ENCODE measurements at regions not wholly inside any gene's neighbourhood (a gene's known extent, or its start where the extent isn't known, plus 50 kb on each side); places are given as distances from the start of the nearest gene placed in this dataset.

- TF ChIP-seq CTCF (IDR thresholded peaks at IDR 0.05) = no peak
These were observed 503.5 kb downstream of the EDEM1 start for GRCh38 chr3:5690904-5691532.

GRCh38 chr3:5692446-5692845, 504.9 kb downstream of the EDEM1 start:
- no peak overlapping the region for H3K4me3 Mint-ChIP-seq
- DNase-seq (no peak), ATAC-seq (no peak)
- Histone ChIP-seq H3K4me1 (ENCODE audit: control insufficient read depth, insufficient read depth, low read length) (no peaks in the 10 kb centered on the region), H3K27ac (ENCODE audit: low read length) (no peak overlapping the region), H3K27me3 (ENCODE audit: control insufficient read depth, insufficient read depth, low read length) (no peaks in the 10 kb centered on the region), H3K4me3 (ENCODE audit: low read length) (no peak overlapping the region), H3K9me3 (ENCODE audit: control insufficient read depth, insufficient read depth, low read length) (no peaks in the 10 kb centered on the region), H3K36me3 (ENCODE audit: control insufficient read depth, insufficient read depth, low read length) (no peaks in the 10 kb centered on the region)
- intact Hi-C loops (cut with micrococcal nuclease) = no loop called here
- TF ChIP-seq CTCF (IDR thresholded peaks at IDR 0.05) = no peak
- 91% methylated on average over 7 of the region's 7 CpGs for WGBS (ENCODE audit: insufficient coverage)
- peaks cover 15 to 16% of the 10 kb centered on the region in 2 donors for H3K9me3 Mint-ChIP-seq
- H3K27ac Mint-ChIP-seq = no peak overlapping the region
- no peaks in the 10 kb centered on the region for H3K4me1 Mint-ChIP-seq
- no peaks in the 10 kb centered on the region for H3K36me3 Mint-ChIP-seq
- no peaks in the 10 kb centered on the region for H3K27me3 Mint-ChIP-seq (ENCODE audit: low read depth in 2 of 2)

More at GRCh38 chr3:5690904-5691532, 503.5 kb downstream of the EDEM1 start:
- no peak overlapping the region for H3K4me3 ChIP-seq (ENCODE audit: low read length)
- H3K9me3 ChIP-seq (ENCODE audit: control insufficient read depth, insufficient read depth, low read length) = no peaks in the 10 kb centered on the region
- no peaks in the 10 kb centered on the region for H3K27me3 Mint-ChIP-seq (ENCODE audit: low read depth in 2 of 2)
- 85% methylated on average over 3 of the region's 3 CpGs for WGBS (ENCODE audit: insufficient coverage)
- no peak overlapping the region for H3K27ac ChIP-seq (ENCODE audit: low read length)
- H3K27ac Mint-ChIP-seq = no peak overlapping the region
- H3K4me1 ChIP-seq (ENCODE audit: control insufficient read depth, insufficient read depth, low read length) = no peaks in the 10 kb centered on the region
- H3K4me1 Mint-ChIP-seq = no peaks in the 10 kb centered on the region
- no peaks in the 10 kb centered on the region for H3K36me3 ChIP-seq (ENCODE audit: control insufficient read depth, insufficient read depth, low read length)
- no peak overlapping the region for H3K4me3 Mint-ChIP-seq
- peaks cover 16 to 18% of the 10 kb centered on the region in 2 donors for H3K9me3 Mint-ChIP-seq
- DNase-seq (no peak), ATAC-seq (no peak)
- no peaks in the 10 kb centered on the region for H3K36me3 Mint-ChIP-seq
- no peaks in the 10 kb centered on the region for H3K27me3 ChIP-seq (ENCODE audit: control insufficient read depth, insufficient read depth, low read length)
- intact Hi-C loops (cut with micrococcal nuclease) = no loop called here

GRCh38 chr3:5694266-5694665, 506.8 kb downstream of the EDEM1 start:
- Histone ChIP-seq H3K4me1 (ENCODE audit: control insufficient read depth, insufficient read depth, low read length) (no peaks in the 10 kb centered on the region), H3K27me3 (ENCODE audit: control insufficient read depth, insufficient read depth, low read length) (no peaks in the 10 kb centered on the region), H3K36me3 (ENCODE audit: control insufficient read depth, insufficient read depth, low read length) (no peaks in the 10 kb centered on the region), H3K9me3 (ENCODE audit: control insufficient read depth, insufficient read depth, low read length) (no peaks in the 10 kb centered on the region), H3K4me3 (ENCODE audit: low read length) (no peak overlapping the region), H3K27ac (ENCODE audit: low read length) (no peak overlapping the region)
- TF ChIP-seq CTCF (IDR thresholded peaks at IDR 0.05) = no peak
- no peak overlapping the region for H3K4me3 Mint-ChIP-seq
- no peaks in the 10 kb centered on the region for H3K4me1 Mint-ChIP-seq
- ATAC-seq = no peak
- no CpG with 5 or more reads among the region's 1 CpG for WGBS (ENCODE audit: insufficient coverage)
- no peaks in the 10 kb centered on the region for H3K36me3 Mint-ChIP-seq
- H3K9me3 Mint-ChIP-seq = peaks cover 10 to 18% of the 10 kb centered on the region in 2 donors
- DNase-seq = no peak
- H3K27ac Mint-ChIP-seq = no peak overlapping the region
- intact Hi-C loops (cut with micrococcal nuclease) = no loop called here
- H3K27me3 Mint-ChIP-seq (ENCODE audit: low read depth in 2 of 2) = no peaks in the 10 kb centered on the region

GRCh38 chr3:5698851-5699250, 511.3 kb downstream of the EDEM1 start:
- H3K9me3 Mint-ChIP-seq = peaks cover 7% of the 10 kb centered on the region in 2 donors
- H3K36me3 Mint-ChIP-seq = no peaks in the 10 kb centered on the region
- no peaks in the 10 kb centered on the region for H3K36me3 ChIP-seq (ENCODE audit: control insufficient read depth, insufficient read depth, low read length)
- H3K27ac ChIP-seq (ENCODE audit: low read length) = no peak overlapping the region
- no peaks in the 10 kb centered on the region for H3K27me3 ChIP-seq (ENCODE audit: control insufficient read depth, insufficient read depth, low read length)
- H3K4me3 Mint-ChIP-seq = no peak overlapping the region
- H3K4me1 ChIP-seq (ENCODE audit: control insufficient read depth, insufficient read depth, low read length) = no peaks in the 10 kb centered on the region
- intact Hi-C loops (cut with micrococcal nuclease) = no loop called here
- no peaks in the 10 kb centered on the region for H3K4me1 Mint-ChIP-seq
- WGBS (ENCODE audit: insufficient coverage) = 92% methylated on average over 9 of the region's 9 CpGs
- no peaks in the 10 kb centered on the region for H3K9me3 ChIP-seq (ENCODE audit: control insufficient read depth, insufficient read depth, low read length)
- ATAC-seq = no peak
- H3K4me3 ChIP-seq (ENCODE audit: low read length) = no peak overlapping the region
- TF ChIP-seq CTCF (IDR thresholded peaks at IDR 0.05) = no peak
- no peak for DNase-seq
- H3K27ac Mint-ChIP-seq = no peak overlapping the region
- H3K27me3 Mint-ChIP-seq (ENCODE audit: low read depth in 2 of 2) = no peaks in the 10 kb centered on the region

All from natural killer cell (primary cell).